Stimulated activated CD4-positive, alpha-beta T cell treated with anti-CD3 and anti-CD28 coated beads, Interleukin-1b, Interleukin-23, amount 100 ng/mL, for 24 hours (primary cell): ENCODE measurements at regions not wholly inside any gene's neighbourhood (a gene's known extent, or its start where the extent isn't known, plus 50 kb on each side); places are given as distances from the start of the nearest gene placed in this dataset.

Source experiments
- DNase-seq, 4 experiments: peaks; one replicate each; pipeline ENCODE4 v3.0.0-alpha.2; 2020; ENCODE audit warnings: low read depth in 4 of 4, low spot score in 1 of 4

GRCh38 chr1:2865571-2866421, 64.3 kb upstream of the TTC34 start:
- DNase-seq, result no peak

GRCh38 chr1:2866422-2867086, 65.1 kb upstream of the TTC34 start:
- DNase-seq, result no peak

- DNase-seq, result no peak
Measured at GRCh38 chr1:2867087-2867425, 65.6 kb upstream of the TTC34 start.

GRCh38 chr1:2867861-2868260, 66.4 kb upstream of the TTC34 start:
- no peak for DNase-seq

- DNase-seq, result no peak
Measured at GRCh38 chr1:2868571-2869195, 67.2 kb upstream of the TTC34 start.

GRCh38 chr1:2871246-2871815, 69.8 kb upstream of the TTC34 start:
- no peak for DNase-seq

GRCh38 chr1:2874207-2874606, 72.7 kb upstream of the TTC34 start:
- DNase-seq, result no peak

- DNase-seq, result no peak
Measured at GRCh38 chr1:2874607-2875480, 73.4 kb upstream of the TTC34 start.

- DNase-seq, result no peak
Measured at GRCh38 chr1:2875707-2876561, 74.4 kb upstream of the TTC34 start.

GRCh38 chr1:2876846-2877245, 75.4 kb upstream of the TTC34 start:
- no peak for DNase-seq

- DNase-seq, result no peak
Measured at GRCh38 chr1:2877391-2877790, 75.9 kb upstream of the TTC34 start.

GRCh38 chr1:2878591-2878990, 77.1 kb upstream of the TTC34 start:
- DNase-seq, result no peak

GRCh38 chr1:2879026-2879425, 77.5 kb upstream of the TTC34 start:
- DNase-seq, result no peak

- no peak for DNase-seq
Measured at GRCh38 chr1:2879591-2879990, 78.1 kb upstream of the TTC34 start.

GRCh38 chr1:2880086-2880485, 78.6 kb upstream of the TTC34 start:
- DNase-seq, result no peak

GRCh38 chr1:2880812-2881295, 79.4 kb upstream of the TTC34 start:
- no peak for DNase-seq

GRCh38 chr1:2881556-2881955, 80.1 kb upstream of the TTC34 start:
- DNase-seq, result no peak

- DNase-seq, result no peak
Measured at GRCh38 chr1:2882966-2883696, 81.6 kb upstream of the TTC34 start.

- no peak for DNase-seq
Measured at GRCh38 chr1:2885001-2885400, 83.5 kb upstream of the TTC34 start.
